Neural progenitor cell (in vitro differentiated cells): ENCODE measurements at regions not wholly inside any gene's neighbourhood (a gene's known extent, or its start where the extent isn't known, plus 50 kb on each side); places are given as distances from the start of the nearest gene placed in this dataset.

Source experiments
- DNase-seq: peaks from one replicate; pipeline ENCODE4 v3.0.0-alpha.2; 2016; ENCODE audit warnings: low spot score
- H2AFZ ChIP-seq: fragments of 200-600 bp; sonication (generic); replicated peaks from 2 replicates; pipeline ENCODE4 v1.6.1; 2016; ENCODE audit warnings: antibody characterized with exemption
- H3F3A ChIP-seq: fragments of 200-600 bp; sonication (generic); 2 replicates; pipeline ENCODE4 v1.6.1; 2016; ENCODE audit warnings: antibody characterized with exemption, low read depth
- H3K27ac ChIP-seq: fragments of 200-600 bp; sonication (generic); 2 replicates; pipeline ENCODE4 v1.5.1; 2016; ENCODE audit warnings: mild to moderate bottlenecking
- H3K27me3 ChIP-seq: fragments of 200-600 bp; sonication (generic); 2 replicates; pipeline ENCODE4 v1.6.1; 2016; ENCODE audit warnings: mild to moderate bottlenecking, moderate library complexity
- H3K36me3 ChIP-seq: fragments of 200-600 bp; sonication (generic); 2 replicates; pipeline ENCODE4 v1.5.1; 2016
- H3K4me1 ChIP-seq: fragments of 200-600 bp; sonication (generic); 2 replicates; pipeline ENCODE4 v1.6.1; 2016; ENCODE audit warnings: mixed run types
- H3K4me2 ChIP-seq: fragments of 200-600 bp; sonication (generic); 2 replicates; pipeline ENCODE4 v1.6.1; 2016
- H3K4me3 ChIP-seq: fragments of 200-600 bp; sonication (generic); 2 replicates; pipeline ENCODE4 v1.5.1; 2016
- H3K79me2 ChIP-seq: fragments of 200-600 bp; sonication (generic); 2 replicates; pipeline ENCODE4 v1.6.1; 2016; ENCODE audit warnings: low read depth
- H3K9ac ChIP-seq: fragments of 200-600 bp; sonication (generic); 2 replicates; pipeline ENCODE4 v1.6.1; 2016
- H3K9me3 ChIP-seq: fragments of 200-600 bp; sonication (generic); 2 replicates; pipeline ENCODE4 v1.5.1; 2016; ENCODE audit warnings: low read depth
- H4K20me1 ChIP-seq: fragments of 200-600 bp; sonication (generic); 2 replicates; pipeline ENCODE4 v1.6.1; 2016; ENCODE audit warnings: low read depth
- H3K27ac Mint-ChIP-seq: 3 replicates; pipeline ENCODE4 v1.8.0; 2021; ENCODE audit warnings: mixed read lengths
- H3K27me3 Mint-ChIP-seq: 2 replicates; pipeline ENCODE4 v1.8.0; 2022; ENCODE audit warnings: low read depth, mild to moderate bottlenecking, inconsistent platforms, moderate library complexity, mixed read lengths; ENCODE audit not compliant: insufficient read depth
- H3K36me3 Mint-ChIP-seq: 3 replicates; pipeline ENCODE4 v1.8.0; 2021; ENCODE audit warnings: mixed read lengths
- H3K4me1 Mint-ChIP-seq: 3 replicates; pipeline ENCODE4 v1.8.0; 2021; ENCODE audit warnings: mixed read lengths
- H3K4me3 Mint-ChIP-seq: 3 replicates; pipeline ENCODE4 v1.8.0; 2021; ENCODE audit warnings: mild to moderate bottlenecking, moderate library complexity, mixed read lengths
- H3K9me3 Mint-ChIP-seq: 3 replicates; pipeline ENCODE4 v1.8.0; 2020; ENCODE audit warnings: mixed read lengths
- EZH2 ChIP-seq: fragments of 200-600 bp; sonication (generic); IDR thresholded peaks from 2 replicates; pipeline ENCODE4 v1.6.1; 2017; ENCODE audit warnings: antibody characterized with exemption, mild to moderate bottlenecking, moderate library complexity
- EZH2phosphoT487 ChIP-seq: fragments of 200-600 bp; sonication (generic); IDR thresholded peaks from 2 replicates; pipeline ENCODE4 v1.6.1; 2017; ENCODE audit warnings: antibody characterized with exemption
- TF ChIP-seq, protein P1 (sequence below): fragments of 200-600 bp; sonication (generic); IDR thresholded peaks from 2 replicates; pipeline ENCODE4 v1.5.1; 2017; ENCODE audit warnings: antibody characterized with exemption, mild to moderate bottlenecking

DNA sequence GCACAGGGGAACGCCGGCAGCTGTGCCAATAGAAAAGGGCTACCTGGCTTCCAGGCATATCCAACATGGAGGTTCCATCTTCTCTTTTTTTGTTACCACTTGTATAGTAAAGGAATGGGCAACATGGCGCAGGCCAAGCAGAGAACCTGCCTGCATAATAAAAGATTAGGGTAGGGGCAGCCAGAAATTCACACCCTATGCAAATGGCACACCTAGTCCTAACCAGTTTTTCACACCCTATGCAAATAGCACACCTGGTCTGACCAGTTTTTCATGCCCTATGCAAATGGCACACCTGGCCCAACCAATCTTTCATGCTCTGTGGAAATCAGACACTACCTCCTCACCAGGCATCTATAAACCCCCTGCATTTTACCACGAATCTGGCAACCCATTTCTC lies 369.5 kb downstream of the IPMK start:
- peaks cover 5% of the 10 kb centered on the region for H3K9me3 ChIP-seq
- H3K9me3 Mint-ChIP-seq: no peaks in the 10 kb centered on the region
- H3K27me3 Mint-ChIP-seq: no peaks in the 10 kb centered on the region
- no peak overlapping the region for H3K4me3 Mint-ChIP-seq
- H3K4me3 ChIP-seq: no peak overlapping the region
- H3K4me1 Mint-ChIP-seq: no peaks in the 10 kb centered on the region
- TF ChIP-seq, protein P1, sequence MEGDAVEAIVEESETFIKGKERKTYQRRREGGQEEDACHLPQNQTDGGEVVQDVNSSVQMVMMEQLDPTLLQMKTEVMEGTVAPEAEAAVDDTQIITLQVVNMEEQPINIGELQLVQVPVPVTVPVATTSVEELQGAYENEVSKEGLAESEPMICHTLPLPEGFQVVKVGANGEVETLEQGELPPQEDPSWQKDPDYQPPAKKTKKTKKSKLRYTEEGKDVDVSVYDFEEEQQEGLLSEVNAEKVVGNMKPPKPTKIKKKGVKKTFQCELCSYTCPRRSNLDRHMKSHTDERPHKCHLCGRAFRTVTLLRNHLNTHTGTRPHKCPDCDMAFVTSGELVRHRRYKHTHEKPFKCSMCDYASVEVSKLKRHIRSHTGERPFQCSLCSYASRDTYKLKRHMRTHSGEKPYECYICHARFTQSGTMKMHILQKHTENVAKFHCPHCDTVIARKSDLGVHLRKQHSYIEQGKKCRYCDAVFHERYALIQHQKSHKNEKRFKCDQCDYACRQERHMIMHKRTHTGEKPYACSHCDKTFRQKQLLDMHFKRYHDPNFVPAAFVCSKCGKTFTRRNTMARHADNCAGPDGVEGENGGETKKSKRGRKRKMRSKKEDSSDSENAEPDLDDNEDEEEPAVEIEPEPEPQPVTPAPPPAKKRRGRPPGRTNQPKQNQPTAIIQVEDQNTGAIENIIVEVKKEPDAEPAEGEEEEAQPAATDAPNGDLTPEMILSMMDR: no peak
- H3K4me1 ChIP-seq: no peaks in the 10 kb centered on the region
- no peak overlapping the region for H3K4me2 ChIP-seq
- no peaks in the 10 kb centered on the region for H4K20me1 ChIP-seq
- no peaks in the 10 kb centered on the region for H3K36me3 ChIP-seq
- no peaks in the 10 kb centered on the region for H3F3A ChIP-seq
- no peak overlapping the region for H3K27ac Mint-ChIP-seq
- no peaks in the 10 kb centered on the region for H3K79me2 ChIP-seq
- no peak overlapping the region for H3K27ac ChIP-seq
- no peaks in the 10 kb centered on the region for H3K27me3 ChIP-seq
- H3K36me3 Mint-ChIP-seq: no peaks in the 10 kb centered on the region
- DNase-seq: no peak
- no peak overlapping the region for H3K9ac ChIP-seq
- no peak overlapping the region for H2AFZ ChIP-seq

DNA sequence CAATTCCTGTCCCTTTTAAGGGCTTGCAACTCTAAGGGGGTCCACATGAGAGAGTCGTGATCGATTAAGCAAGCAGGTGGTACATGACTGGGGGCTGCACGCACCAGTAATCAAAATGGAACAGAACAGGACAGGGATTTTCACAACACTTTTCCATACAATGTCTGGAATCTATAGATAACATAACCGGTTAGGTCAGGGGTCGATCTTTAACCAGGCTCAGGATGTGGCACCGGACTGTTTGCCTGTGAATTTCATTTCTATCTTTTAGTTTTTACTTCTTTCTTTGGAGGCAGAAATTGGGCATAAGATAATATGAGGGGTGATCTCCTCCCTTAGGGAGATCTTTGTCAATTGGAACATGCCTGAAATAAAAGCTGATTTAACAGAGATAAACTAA lies 370.1 kb downstream of the IPMK start:
- DNase-seq: no peak
- no peak overlapping the region for H3K27ac ChIP-seq
- H2AFZ ChIP-seq: no peak overlapping the region
- Mint-ChIP-seq H3K27me3 (no peaks in the 10 kb centered on the region), H3K27ac (no peak overlapping the region), H3K36me3 (no peaks in the 10 kb centered on the region), H3K4me1 (no peaks in the 10 kb centered on the region), H3K9me3 (no peaks in the 10 kb centered on the region), H3K4me3 (no peak overlapping the region)
- H3K9me3 ChIP-seq: peaks cover 5% of the 10 kb centered on the region
- H4K20me1 ChIP-seq: no peaks in the 10 kb centered on the region
- TF ChIP-seq, protein P1: no peak
- no peak for TF ChIP-seq EZH2
- TF ChIP-seq EZH2phosphoT487: no peak
- no peaks in the 10 kb centered on the region for H3K4me1 ChIP-seq
- no peak overlapping the region for H3K4me2 ChIP-seq
- H3K36me3 ChIP-seq: no peaks in the 10 kb centered on the region
- no peaks in the 10 kb centered on the region for H3K27me3 ChIP-seq
- H3K79me2 ChIP-seq: no peaks in the 10 kb centered on the region
- no peak overlapping the region for H3K9ac ChIP-seq
- no peaks in the 10 kb centered on the region for H3F3A ChIP-seq
- H3K4me3 ChIP-seq: no peak overlapping the region

DNA sequence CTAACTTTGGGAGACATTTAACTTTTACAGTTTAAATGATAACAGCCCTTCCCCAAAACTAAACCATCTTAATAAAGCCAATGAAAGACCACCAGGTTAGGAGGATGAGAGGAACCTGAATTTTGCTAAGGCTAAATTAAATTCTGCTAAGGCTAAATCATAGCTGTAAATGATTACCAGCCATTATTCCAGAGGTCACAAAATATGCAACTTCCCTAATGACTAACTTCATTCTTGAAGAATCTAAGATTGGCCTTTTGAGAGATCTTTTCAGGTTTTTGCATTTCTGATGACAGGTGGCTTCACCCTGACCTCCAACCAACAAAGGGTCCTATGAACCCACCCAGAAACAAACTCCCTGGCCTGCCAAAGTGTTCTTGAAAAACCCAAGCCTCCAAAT lies 373.3 kb downstream of the IPMK start:
- Histone ChIP-seq H2AFZ (no peak overlapping the region), H3K27ac (no peak overlapping the region), H3K9me3 (no peaks in the 10 kb centered on the region), H3K36me3 (no peaks in the 10 kb centered on the region), H3K4me3 (no peak overlapping the region), H3F3A (no peaks in the 10 kb centered on the region), H3K4me2 (no peak overlapping the region), H3K27me3 (no peaks in the 10 kb centered on the region), H3K4me1 (no peaks in the 10 kb centered on the region), H3K9ac (no peak overlapping the region), H4K20me1 (no peaks in the 10 kb centered on the region), H3K79me2 (no peaks in the 10 kb centered on the region)
- no peak for DNase-seq
- no peaks in the 10 kb centered on the region for H3K36me3 Mint-ChIP-seq
- H3K27ac Mint-ChIP-seq: no peak overlapping the region
- no peaks in the 10 kb centered on the region for H3K27me3 Mint-ChIP-seq
- H3K9me3 Mint-ChIP-seq: peaks cover 2% of the 10 kb centered on the region
- no peak overlapping the region for H3K4me3 Mint-ChIP-seq
- TF ChIP-seq, protein P1: no peak
- TF ChIP-seq EZH2phosphoT487: no peak
- no peak for TF ChIP-seq EZH2
- no peaks in the 10 kb centered on the region for H3K4me1 Mint-ChIP-seq
